Body of pancreas (tissue), 4 donors: ENCODE measurements at regions not wholly inside any gene's neighbourhood (a gene's known extent, or its start where the extent isn't known, plus 50 kb on each side); places are given as distances from the start of the nearest gene placed in this dataset.

Source experiments
- ATAC-seq: fragments of 150-250 bp; one replicate; pipeline ENCODE4 v1.9.1; 2016
- DNase-seq, 4 donors: peaks; one replicate each; pipeline ENCODE4 v3.0.0-alpha.2; 2019
- H3K27ac ChIP-seq, 4 donors: fragments of 200-600 bp; sonication (generic); 1 replicate in 3 of 4; 2 replicates in 1 of 4; pipeline versions ENCODE4 v1.5.1 to v1.6.1; 2016 to 2019; ENCODE audit warnings: mild to moderate bottlenecking in 1 of 4, mixed read lengths in 1 of 4, moderate library complexity in 1 of 4
- H3K27me3 ChIP-seq, 2 donors: fragments of 200-600 bp; sonication (generic); one replicate each; pipeline ENCODE4 v1.6.0; 2016; ENCODE audit warnings: mild to moderate bottlenecking in 1 of 2
- H3K36me3 ChIP-seq, 2 donors: fragments of 200-600 bp; sonication (generic); replicated peaks in 1 of 2; 2 replicates each; pipeline ENCODE4 v1.5.1; 2016; ENCODE audit warnings: low read depth in 2 of 2; ENCODE audit not compliant: insufficient read depth in 1 of 2
- H3K4me1 ChIP-seq: fragments of 200-600 bp; sonication (generic); one replicate; pipeline ENCODE4 v1.6.0; 2016
- H3K4me3 ChIP-seq, 2 donors: fragments of 200-600 bp; sonication (generic); 1 replicate in 1 of 2; 2 replicates in 1 of 2; pipeline ENCODE4 v1.5.1; 2016 to 2019
- H3K9me3 ChIP-seq, 3 donors: fragments of 200-600 bp; sonication (generic); 1 replicate in 2 of 3; 2 replicates in 1 of 3; pipeline ENCODE4 v1.5.1; 2016
- CTCF ChIP-seq, 7 experiments: fragments of 450-650 bp in 4 of 7; fragments of 200-600 bp in 3 of 7; sonication (generic) in 3 of 7; IDR thresholded peaks; one replicate each; pipeline ENCODE4 v1.5.1; 2016 to 2019; ENCODE audit warnings: antibody characterized with exemption in 7 of 7
- POLR2A ChIP-seq, 3 donors: fragments of 450-650 bp; IDR thresholded peaks; one replicate each; pipeline ENCODE4 v1.6.1; 2016; ENCODE audit warnings: antibody characterized with exemption in 3 of 3, mild to moderate bottlenecking in 2 of 3
- WGBS, 2 donors: methylation state at CpG; one replicate each; pipeline ENCODE4 v1.1.5; 2017; 5-methylcytosine and 5-hydroxymethylcytosine counted together
- intact Hi-C: fragments of 100-400 bp; cut with DNase I; formaldehyde crosslinking; loops from one replicate; pipeline ENCODE4 v1.15.1; 2023

GRCh38 chr5:117803533-117803932, 1184.8 kb downstream of the DTWD2 start:
- no peak overlapping the region for H3K4me3 ChIP-seq
- no peak for ATAC-seq
- 74 to 78% methylated on average over 3 of the region's 3 CpGs for WGBS, 2 donors
- no peak overlapping the region for H3K27ac ChIP-seq
- no peaks in the 10 kb centered on the region for H3K27me3 ChIP-seq
- no peak for TF ChIP-seq CTCF (IDR thresholded peaks at IDR 0.05)
- TF ChIP-seq POLR2A (IDR thresholded peaks at IDR 0.05), result no peak
- no peaks in the 10 kb centered on the region for H3K4me1 ChIP-seq
- peaks cover 0 to 8% (median 0%) of the 10 kb centered on the region in 3 donors for H3K9me3 ChIP-seq
- intact Hi-C loops, result no loop called here
- no peaks in the 10 kb centered on the region for H3K36me3 ChIP-seq
- DNase-seq, result no peak

GRCh38 chr5:117801583-117801982, 1186.8 kb downstream of the DTWD2 start:
- no peak for ATAC-seq
- H3K27me3 ChIP-seq, result no peaks in the 10 kb centered on the region
- H3K27ac ChIP-seq, result no peak overlapping the region
- H3K4me3 ChIP-seq, result no peak overlapping the region
- H3K36me3 ChIP-seq, result no peaks in the 10 kb centered on the region
- peaks cover 0 to 8% (median 0%) of the 10 kb centered on the region in 3 donors for H3K9me3 ChIP-seq
- no peak for DNase-seq
- WGBS, 2 donors, result 55 to 72% methylated on average over 4 of the region's 4 CpGs
- TF ChIP-seq POLR2A (IDR thresholded peaks at IDR 0.05) (no peak), CTCF (IDR thresholded peaks at IDR 0.05) (no peak)
- no peaks in the 10 kb centered on the region for H3K4me1 ChIP-seq
- intact Hi-C loops, result no loop called here

GRCh38 chr5:117800261-117800660, 1188.1 kb downstream of the DTWD2 start:
- Histone ChIP-seq H3K27ac (no peak overlapping the region), H3K27me3 (no peaks in the 10 kb centered on the region), H3K4me1 (no peaks in the 10 kb centered on the region), H3K36me3 (no peaks in the 10 kb centered on the region), H3K9me3 (peaks cover 0 to 8% (median 0%) of the 10 kb centered on the region in 3 donors), H3K4me3 (no peak overlapping the region)
- TF ChIP-seq CTCF (IDR thresholded peaks at IDR 0.05) (no peak), POLR2A (IDR thresholded peaks at IDR 0.05) (no peak)
- ATAC-seq (no peak), DNase-seq (no peak)
- intact Hi-C loops, result no loop called here

- H3K27me3 ChIP-seq, result no peaks in the 10 kb centered on the region
- TF ChIP-seq CTCF (IDR thresholded peaks at IDR 0.05) (no peak), POLR2A (IDR thresholded peaks at IDR 0.05) (no peak)
- no peaks in the 10 kb centered on the region for H3K36me3 ChIP-seq
- intact Hi-C loops, result no loop called here
- DNase-seq, result no peak
- no peak for ATAC-seq
- H3K4me1 ChIP-seq, result no peaks in the 10 kb centered on the region
- H3K9me3 ChIP-seq, result no peaks in the 10 kb centered on the region
- H3K4me3 ChIP-seq, result no peak overlapping the region
- WGBS, 2 donors, result 74 to 75% methylated on average over 3 of the region's 3 CpGs
- no peak overlapping the region for H3K27ac ChIP-seq
These were observed 1193.5 kb downstream of the DTWD2 start for GRCh38 chr5:117794847-117795246.

GRCh38 chr5:117793963-117794362, 1194.4 kb downstream of the DTWD2 start:
- 67 to 72% methylated on average over 5 of the region's 5 CpGs for WGBS, 2 donors
- H3K36me3 ChIP-seq, result no peaks in the 10 kb centered on the region
- no peaks in the 10 kb centered on the region for H3K9me3 ChIP-seq
- H3K4me3 ChIP-seq, result no peak overlapping the region
- DNase-seq (no peak), ATAC-seq (no peak)
- no peak overlapping the region for H3K27ac ChIP-seq
- H3K27me3 ChIP-seq, result no peaks in the 10 kb centered on the region
- intact Hi-C loops, result no loop called here
- no peaks in the 10 kb centered on the region for H3K4me1 ChIP-seq
- TF ChIP-seq POLR2A (IDR thresholded peaks at IDR 0.05), result no peak
- no peak for TF ChIP-seq CTCF (IDR thresholded peaks at IDR 0.05)
